Transverse colon (tissue), 4 donors: ENCODE measurements at regions not wholly inside any gene's neighbourhood (a gene's known extent, or its start where the extent isn't known, plus 50 kb on each side); places are given as distances from the start of the nearest gene placed in this dataset.

Source experiments
- DNase-seq: peaks from one replicate; pipeline ENCODE4 v3.0.0-alpha.2; 2019
- H3K27ac ChIP-seq, 4 donors: fragments of 200-600 bp; sonication (generic); 2 replicates each; pipeline ENCODE4 v1.5.1; 2016 to 2018; ENCODE audit warnings: inconsistent platforms in 4 of 4
- H3K27me3 ChIP-seq: fragments of 200-600 bp; sonication (generic); 2 replicates; pipeline ENCODE4 v1.5.1; 2017; ENCODE audit warnings: inconsistent platforms
- H3K36me3 ChIP-seq, 4 donors: fragments of 200-600 bp; sonication (generic); 2 replicates each; pipeline ENCODE4 v1.5.1; 2017 to 2019; ENCODE audit warnings: inconsistent platforms in 4 of 4
- H3K4me1 ChIP-seq, 4 donors: fragments of 200-600 bp; sonication (generic); 2 replicates each; pipeline ENCODE4 v1.5.1; 2017 to 2020; ENCODE audit warnings: inconsistent platforms in 4 of 4
- H3K4me3 ChIP-seq, 4 donors: fragments of 200-600 bp; sonication (generic); 1 replicate in 1 of 4; 2 replicates in 3 of 4; pipeline versions ENCODE4 v1.5.1 to v1.6.1; 2017 to 2019; ENCODE audit warnings: inconsistent platforms in 4 of 4
- H3K9me3 ChIP-seq, 2 donors: fragments of 200-600 bp; sonication (generic); 2 replicates each; pipeline ENCODE4 v1.5.1; 2017 to 2019; ENCODE audit warnings: inconsistent platforms in 2 of 2
- EP300 ChIP-seq: sonication (generic); formaldehyde crosslinking; IDR thresholded peaks from one replicate; pipeline ENCODE4 v1.6.1; 2017; ENCODE audit warnings: antibody characterized with exemption, low read depth
- POLR2A ChIP-seq: fragments of 450-650 bp; IDR thresholded peaks from one replicate; pipeline ENCODE4 v1.6.1; 2016; ENCODE audit warnings: antibody characterized with exemption, mild to moderate bottlenecking, moderate library complexity
- POLR2AphosphoS5 ChIP-seq, 3 donors: sonication (generic); formaldehyde crosslinking; IDR thresholded peaks; one replicate each; pipeline ENCODE4 v1.6.1; 2016; ENCODE audit warnings: antibody characterized with exemption in 3 of 3
- WGBS, 2 donors: methylation state at CpG; one replicate each; pipeline ENCODE4 v1.1.5; 2018; ENCODE audit warnings: low coverage in 1 of 2; 5-methylcytosine and 5-hydroxymethylcytosine counted together
- in situ Hi-C, 4 donors: fragments of 200-750 bp; cut with MboI; loops; one replicate each; pipeline versions ENCODE4 v1.15.0 to v1.15.1; 2017; ENCODE audit warnings: low sequenced_read_pairs in 3 of 4, low pct_ligation_motif_present in 1 of 4, low pct_unique_long_range_greater_than_20kb in 1 of 4
- intact Hi-C: fragments of 100-400 bp; cut with DNase I; formaldehyde crosslinking; loops from one replicate; pipeline ENCODE4 v1.15.1; 2023; ENCODE audit warnings: low total_unique reads
- TF ChIP-seq, protein P1 (sequence below), 5 experiments: fragments of 200-600 bp in 3 of 5; fragments of 450-650 bp in 2 of 5; sonication (generic) in 3 of 5; IDR thresholded peaks; 1 replicate in 2 of 5; 2 replicates in 3 of 5; pipeline ENCODE4 v1.5.1; 2016 to 2017; ENCODE audit warnings: antibody characterized with exemption in 5 of 5, inconsistent platforms in 3 of 5, mild to moderate bottlenecking in 2 of 5, moderate library complexity in 1 of 5

DNA sequence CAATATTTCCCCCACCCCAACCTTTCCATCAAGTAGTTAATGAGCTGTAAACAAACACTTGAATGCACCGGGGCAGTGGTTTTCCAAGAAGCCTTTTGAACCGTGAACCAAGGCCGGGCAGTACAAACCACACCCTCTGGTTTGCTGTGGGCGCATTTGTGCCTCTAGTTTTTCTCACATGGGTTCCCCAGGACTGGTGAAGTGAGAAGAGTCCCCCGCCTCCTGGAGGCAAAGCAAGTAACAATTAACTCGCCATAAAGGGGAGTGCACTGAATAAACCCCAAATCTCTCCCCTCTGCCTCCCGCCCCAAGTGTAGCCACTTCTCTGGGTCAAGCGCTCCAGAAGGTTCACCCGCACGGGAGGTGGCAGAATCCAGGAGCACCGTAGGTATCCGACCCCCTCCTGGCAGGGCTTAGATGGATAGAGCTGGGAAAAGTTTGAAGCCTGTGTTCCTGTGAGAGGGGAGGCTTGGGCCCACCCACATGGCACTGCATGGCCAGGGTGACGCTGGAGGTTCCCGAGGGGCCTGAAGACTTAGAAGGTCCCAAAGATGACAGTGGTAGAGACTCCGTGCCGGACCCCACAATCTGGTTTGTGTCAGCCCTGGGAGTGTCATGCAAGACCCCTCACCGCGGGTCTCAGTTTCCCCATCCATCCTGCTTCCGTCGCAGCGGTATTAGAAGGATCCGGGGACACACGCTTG lies 182.2 kb downstream of the SMAD2 start:
- Histone ChIP-seq H3K36me3 (no peaks in the 10 kb centered on the region), H3K9me3 (no peaks in the 10 kb centered on the region), H3K27ac (no peak overlapping the region), H3K4me1 (peaks cover 0 to 4% (median 3%) of the 10 kb centered on the region in 4 donors), H3K27me3 (no peaks in the 10 kb centered on the region), H3K4me3 (no peak overlapping the region)
- intact Hi-C loops (no loop called here), in situ Hi-C loops (loop anchor here in 3 of 4 donors (10.0 kb wide), 1 partner anchor 153 kb away; no protein-coding TSS in a partner anchor)
- TF ChIP-seq, protein P1, sequence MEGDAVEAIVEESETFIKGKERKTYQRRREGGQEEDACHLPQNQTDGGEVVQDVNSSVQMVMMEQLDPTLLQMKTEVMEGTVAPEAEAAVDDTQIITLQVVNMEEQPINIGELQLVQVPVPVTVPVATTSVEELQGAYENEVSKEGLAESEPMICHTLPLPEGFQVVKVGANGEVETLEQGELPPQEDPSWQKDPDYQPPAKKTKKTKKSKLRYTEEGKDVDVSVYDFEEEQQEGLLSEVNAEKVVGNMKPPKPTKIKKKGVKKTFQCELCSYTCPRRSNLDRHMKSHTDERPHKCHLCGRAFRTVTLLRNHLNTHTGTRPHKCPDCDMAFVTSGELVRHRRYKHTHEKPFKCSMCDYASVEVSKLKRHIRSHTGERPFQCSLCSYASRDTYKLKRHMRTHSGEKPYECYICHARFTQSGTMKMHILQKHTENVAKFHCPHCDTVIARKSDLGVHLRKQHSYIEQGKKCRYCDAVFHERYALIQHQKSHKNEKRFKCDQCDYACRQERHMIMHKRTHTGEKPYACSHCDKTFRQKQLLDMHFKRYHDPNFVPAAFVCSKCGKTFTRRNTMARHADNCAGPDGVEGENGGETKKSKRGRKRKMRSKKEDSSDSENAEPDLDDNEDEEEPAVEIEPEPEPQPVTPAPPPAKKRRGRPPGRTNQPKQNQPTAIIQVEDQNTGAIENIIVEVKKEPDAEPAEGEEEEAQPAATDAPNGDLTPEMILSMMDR (IDR thresholded peaks at IDR 0.05): no peak
- no peak for TF ChIP-seq EP300
- TF ChIP-seq POLR2AphosphoS5 (IDR thresholded peaks at IDR 0.05): no peak
- TF ChIP-seq POLR2A: no peak
- 46 to 79% methylated on average over 3 to 23 of the region's 23 CpGs for WGBS, 2 donors
- DNase-seq: no peak

DNA sequence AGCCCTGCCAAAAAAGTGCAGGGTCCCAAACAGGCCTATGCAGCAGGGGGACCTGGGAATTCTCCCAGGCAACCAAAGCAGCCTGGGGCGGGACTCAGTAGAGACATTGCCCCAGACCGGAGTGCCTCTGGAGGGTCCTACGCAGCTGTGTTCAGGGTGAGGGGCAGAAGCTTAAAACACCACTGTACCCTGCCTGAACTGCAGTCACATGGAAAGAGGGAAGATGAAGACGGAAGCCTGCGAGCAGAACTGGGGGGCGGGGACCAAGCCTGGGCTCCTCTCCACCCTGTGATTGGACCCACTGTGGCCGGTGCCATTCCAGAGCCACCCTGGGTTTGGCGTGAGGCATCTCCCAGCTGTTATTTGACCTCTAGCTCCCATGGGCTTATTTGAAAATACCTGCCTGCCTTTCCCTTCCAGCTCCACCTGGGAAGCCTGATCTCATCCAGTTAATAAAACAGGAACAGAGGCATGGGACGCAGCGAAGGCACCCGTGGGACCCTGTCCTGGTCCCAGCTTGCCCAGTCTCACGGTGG lies 183.1 kb downstream of the SMAD2 start:
- H3K4me3 ChIP-seq: no peak overlapping the region
- 88 to 95% methylated on average over 7 to 12 of the region's 12 CpGs for WGBS, 2 donors
- in situ Hi-C loops (loop anchor here in 3 of 4 donors (10.0 kb wide), 1 partner anchor 153 kb away; no protein-coding TSS in a partner anchor), intact Hi-C loops (no loop called here)
- no peaks in the 10 kb centered on the region for H3K9me3 ChIP-seq
- no peaks in the 10 kb centered on the region for H3K27me3 ChIP-seq
- DNase-seq: no peak
- peaks cover 0 to 4% (median 3%) of the 10 kb centered on the region in 4 donors for H3K4me1 ChIP-seq
- TF ChIP-seq POLR2A (no peak), EP300 (no peak), POLR2AphosphoS5 (IDR thresholded peaks at IDR 0.05) (no peak)
- TF ChIP-seq, protein P1 (IDR thresholded peaks at IDR 0.05): no peak
- H3K27ac ChIP-seq: no peak overlapping the region
- H3K36me3 ChIP-seq: no peaks in the 10 kb centered on the region

DNA sequence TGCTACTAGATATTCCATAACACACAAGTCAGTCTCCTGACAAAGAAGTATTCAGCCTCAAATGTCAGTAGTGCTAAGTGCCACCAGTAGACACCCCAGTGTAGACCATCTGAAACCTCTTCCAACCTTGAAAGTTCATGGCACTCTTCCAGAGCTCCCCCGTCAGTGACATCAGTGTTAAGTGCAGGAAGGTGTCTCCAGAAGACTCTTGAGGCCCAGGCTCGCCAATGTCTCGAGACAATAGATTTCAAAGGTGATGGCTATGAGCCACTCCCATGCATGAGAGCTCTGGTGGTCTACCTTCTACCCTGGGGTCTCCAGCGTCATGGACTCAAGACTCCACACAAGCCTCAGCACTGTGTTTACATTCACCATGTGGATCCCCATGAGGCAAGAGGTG lies 183.8 kb downstream of the SMAD2 start:
- 86% methylated on average over 4 of the region's 4 CpGs; no CpG with 5 or more reads in 1 of the 2 donors for WGBS, 2 donors
- no peak overlapping the region for H3K27ac ChIP-seq
- intact Hi-C loops (no loop called here), in situ Hi-C loops (loop anchor here in 3 of 4 donors (10.0 kb wide), 1 partner anchor 152 kb away; no protein-coding TSS in a partner anchor)
- no peak for DNase-seq
- H3K36me3 ChIP-seq: no peaks in the 10 kb centered on the region
- H3K4me3 ChIP-seq: no peak overlapping the region
- H3K9me3 ChIP-seq: no peaks in the 10 kb centered on the region
- TF ChIP-seq, protein P1 (IDR thresholded peaks at IDR 0.05): no peak
- no peak for TF ChIP-seq POLR2AphosphoS5 (IDR thresholded peaks at IDR 0.05)
- TF ChIP-seq POLR2A: no peak
- no peak for TF ChIP-seq EP300
- no peaks in the 10 kb centered on the region for H3K27me3 ChIP-seq
- peaks cover 0 to 4% (median 3%) of the 10 kb centered on the region in 4 donors for H3K4me1 ChIP-seq

DNA sequence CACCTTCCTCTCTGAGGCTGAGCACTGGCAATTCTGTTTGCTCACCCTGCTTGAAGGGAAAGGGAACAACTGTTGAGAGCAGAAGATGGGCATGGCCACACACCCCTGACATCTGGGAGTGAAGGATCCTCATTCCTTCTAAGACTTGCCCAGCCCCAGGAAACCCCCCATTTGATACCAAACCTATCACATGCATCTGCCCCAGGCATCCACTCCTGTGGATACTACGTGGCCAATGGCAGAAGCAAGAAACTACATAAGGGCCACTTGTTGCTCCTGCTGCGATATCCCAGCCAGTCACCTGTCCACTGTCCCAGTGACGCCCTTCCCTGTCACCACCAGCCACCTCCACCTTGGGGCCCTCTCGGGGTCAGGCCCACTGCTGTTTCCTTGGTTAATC lies 185.2 kb downstream of the SMAD2 start:
- Histone ChIP-seq H3K27ac (no peak overlapping the region), H3K4me1 (peaks cover 0 to 4% (median 3%) of the 10 kb centered on the region in 4 donors), H3K9me3 (no peaks in the 10 kb centered on the region), H3K4me3 (no peak overlapping the region), H3K27me3 (no peaks in the 10 kb centered on the region), H3K36me3 (no peaks in the 10 kb centered on the region)
- TF ChIP-seq, protein P1 (IDR thresholded peaks at IDR 0.05): no peak
- TF ChIP-seq POLR2A (no peak), EP300 (no peak), POLR2AphosphoS5 (IDR thresholded peaks at IDR 0.05) (no peak)
- intact Hi-C loops: no loop called here
- in situ Hi-C loops: loop anchor here in 3 of 4 donors (10.0 kb wide), 1 partner anchor 150 kb away; no protein-coding TSS in a partner anchor
- no peak for DNase-seq
- 60 to 84% methylated on average over 1 to 4 of the region's 4 CpGs for WGBS, 2 donors
